ENCODE measurements at regions not wholly inside any gene's neighbourhood (a gene's known extent, or its start where the extent isn't known, plus 50 kb on each side); places are given as distances from the start of the nearest gene placed in this dataset.

DNA sequence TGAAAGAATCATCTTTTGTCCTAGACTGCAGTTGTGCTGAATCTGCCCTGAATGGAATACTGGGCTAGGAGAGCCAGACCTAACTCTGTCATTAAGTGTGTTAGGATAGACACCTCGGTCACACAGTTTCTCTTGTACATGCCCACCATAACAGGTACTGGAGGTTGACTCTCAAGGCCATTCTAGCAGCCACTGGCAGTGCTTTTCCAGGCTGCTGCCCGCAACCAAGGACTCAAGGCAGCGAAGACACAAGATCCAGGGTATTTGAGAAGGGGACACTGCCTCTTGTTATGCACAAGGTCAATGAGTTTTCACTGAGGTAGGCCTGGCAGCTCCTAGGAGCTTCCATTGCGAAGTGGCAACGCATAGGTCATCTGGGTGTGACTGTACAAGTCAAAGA lies 70.6 kb upstream of the ZNF746 start:
- TF ChIP-seq, protein P1, sequence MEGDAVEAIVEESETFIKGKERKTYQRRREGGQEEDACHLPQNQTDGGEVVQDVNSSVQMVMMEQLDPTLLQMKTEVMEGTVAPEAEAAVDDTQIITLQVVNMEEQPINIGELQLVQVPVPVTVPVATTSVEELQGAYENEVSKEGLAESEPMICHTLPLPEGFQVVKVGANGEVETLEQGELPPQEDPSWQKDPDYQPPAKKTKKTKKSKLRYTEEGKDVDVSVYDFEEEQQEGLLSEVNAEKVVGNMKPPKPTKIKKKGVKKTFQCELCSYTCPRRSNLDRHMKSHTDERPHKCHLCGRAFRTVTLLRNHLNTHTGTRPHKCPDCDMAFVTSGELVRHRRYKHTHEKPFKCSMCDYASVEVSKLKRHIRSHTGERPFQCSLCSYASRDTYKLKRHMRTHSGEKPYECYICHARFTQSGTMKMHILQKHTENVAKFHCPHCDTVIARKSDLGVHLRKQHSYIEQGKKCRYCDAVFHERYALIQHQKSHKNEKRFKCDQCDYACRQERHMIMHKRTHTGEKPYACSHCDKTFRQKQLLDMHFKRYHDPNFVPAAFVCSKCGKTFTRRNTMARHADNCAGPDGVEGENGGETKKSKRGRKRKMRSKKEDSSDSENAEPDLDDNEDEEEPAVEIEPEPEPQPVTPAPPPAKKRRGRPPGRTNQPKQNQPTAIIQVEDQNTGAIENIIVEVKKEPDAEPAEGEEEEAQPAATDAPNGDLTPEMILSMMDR (IDR thresholded peaks at IDR 0.05; ENCODE audit: control insufficient read depth, insufficient read depth, low read depth, low read length, missing control alignments): no peak
- no peak overlapping the region for H3K4me3 ChIP-seq (ENCODE audit: control insufficient read depth, low read depth, low read length)
- DNase-seq (ENCODE audit: low read depth): no peak

DNA sequence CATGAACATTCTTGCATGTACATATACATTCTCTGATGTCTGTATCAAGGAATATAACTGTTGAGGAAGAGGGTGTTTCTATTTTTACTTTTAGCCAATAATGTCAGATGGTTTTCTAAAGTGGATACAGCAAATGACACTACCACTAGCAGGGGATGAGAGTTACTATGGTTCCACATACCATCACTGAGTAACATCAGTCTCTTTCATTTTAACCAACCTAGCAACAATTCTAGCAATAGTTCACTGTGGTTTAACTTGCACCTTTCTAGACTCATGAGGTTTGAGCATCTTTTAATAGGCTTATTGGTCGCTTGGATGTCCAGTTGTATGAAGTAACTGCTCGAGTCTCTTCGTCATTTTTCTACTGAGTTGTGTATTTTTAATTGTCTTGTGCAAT lies 68.5 kb upstream of the ZNF746 start:
- DNase-seq (ENCODE audit: low read depth): no peak
- TF ChIP-seq, protein P1 (IDR thresholded peaks at IDR 0.05; ENCODE audit: control insufficient read depth, insufficient read depth, low read depth, low read length, missing control alignments): no peak
- no peak overlapping the region for H3K4me3 ChIP-seq (ENCODE audit: control insufficient read depth, low read depth, low read length)

DNA sequence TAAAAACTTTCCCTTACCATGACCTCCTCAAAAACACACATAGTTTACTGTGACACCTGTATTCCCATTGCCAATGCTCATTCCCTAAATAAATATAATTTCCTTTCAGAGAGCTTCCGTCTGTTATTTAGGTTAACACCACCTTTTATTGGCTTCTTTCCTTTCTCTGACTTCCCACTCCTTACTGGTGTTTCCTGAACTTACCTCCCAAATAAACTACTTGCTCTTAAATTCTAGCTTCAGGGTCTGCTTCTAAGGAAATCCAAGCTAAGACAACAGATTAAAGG lies 67.4 kb upstream of the ZNF746 start:
- no peak overlapping the region for H3K4me3 ChIP-seq (ENCODE audit: control insufficient read depth, low read depth, low read length)
- DNase-seq (ENCODE audit: low read depth): no peak
- TF ChIP-seq, protein P1 (IDR thresholded peaks at IDR 0.05; ENCODE audit: control insufficient read depth, insufficient read depth, low read depth, low read length, missing control alignments): no peak

DNA sequence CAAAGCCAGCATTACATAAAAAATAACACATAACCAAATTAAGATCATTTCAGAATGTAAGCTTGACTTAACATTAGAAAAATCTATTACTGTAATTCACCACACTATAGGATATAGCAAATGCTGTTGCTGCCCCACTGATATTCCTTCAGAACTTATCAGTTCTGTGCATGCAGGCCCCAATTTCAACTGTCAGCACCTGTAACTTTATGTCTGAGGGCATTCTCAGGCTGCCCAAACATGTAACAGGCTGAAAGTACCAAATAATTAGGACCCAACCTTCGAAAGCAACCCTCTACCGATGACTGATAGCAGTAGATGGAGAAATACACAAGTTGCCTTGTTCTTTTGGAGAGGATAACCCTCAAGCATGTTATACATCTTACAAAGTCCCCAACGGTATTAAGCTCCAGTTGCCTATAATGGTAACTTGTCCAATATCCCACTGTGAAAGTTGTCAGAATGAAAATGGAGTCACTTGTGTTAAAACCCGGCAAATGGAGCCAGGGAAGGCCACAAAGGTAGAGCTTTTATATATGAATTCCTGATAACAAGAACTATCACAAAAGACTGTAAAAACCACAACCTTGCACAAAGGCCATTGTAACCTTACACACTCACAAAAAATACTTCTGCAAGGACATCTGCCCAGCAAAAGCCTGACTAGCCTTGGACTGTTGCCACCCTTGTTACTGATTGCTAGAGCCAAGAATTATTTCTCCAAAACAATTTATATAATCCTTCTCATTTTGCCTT lies 66.9 kb upstream of the ZNF746 start:
- DNase-seq (ENCODE audit: low read depth): no peak
- TF ChIP-seq, protein P1 (IDR thresholded peaks at IDR 0.05; ENCODE audit: control insufficient read depth, insufficient read depth, low read depth, low read length, missing control alignments): no peak
- no peak overlapping the region for H3K4me3 ChIP-seq (ENCODE audit: control insufficient read depth, low read depth, low read length)

DNA sequence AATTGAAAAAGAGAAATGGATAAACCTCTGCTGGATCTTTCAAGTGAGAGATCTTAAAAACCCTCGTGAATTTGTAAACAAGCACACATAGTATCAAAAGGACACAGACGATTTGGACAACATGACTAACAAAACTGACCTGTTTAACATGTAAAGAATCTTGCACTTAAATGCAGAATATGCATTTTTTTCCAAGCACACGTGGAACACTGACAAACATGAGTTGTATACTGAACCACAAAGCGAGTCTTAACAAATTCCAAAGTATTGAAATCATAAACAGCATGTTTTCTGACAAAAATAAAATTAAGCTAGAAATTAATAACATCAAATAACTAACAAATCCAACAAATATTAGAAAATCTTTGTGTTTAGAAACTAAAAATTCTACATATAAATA lies 65.0 kb upstream of the ZNF746 start:
- DNase-seq (ENCODE audit: low read depth): no peak
- no peak overlapping the region for H3K4me3 ChIP-seq (ENCODE audit: control insufficient read depth, low read depth, low read length)

DNA sequence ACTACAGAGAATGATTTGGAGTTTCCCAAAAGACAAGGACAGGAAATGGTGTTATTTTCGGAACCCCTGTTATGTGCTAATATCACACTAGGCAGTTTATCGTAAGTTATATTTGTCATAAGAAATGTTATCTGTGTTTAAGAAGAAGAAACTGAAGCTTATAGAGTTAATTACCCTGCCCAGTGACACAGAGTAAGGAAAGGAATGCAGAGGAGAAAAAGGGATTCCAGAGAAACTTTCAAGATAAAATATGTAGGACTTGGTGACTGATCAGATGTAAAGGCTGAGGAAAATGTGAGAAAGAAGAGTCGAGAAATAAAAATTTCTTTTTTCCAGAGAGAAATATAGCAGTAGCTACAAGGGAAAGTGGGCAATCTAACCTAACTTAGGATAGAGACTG lies 63.5 kb upstream of the ZNF746 start:
- TF ChIP-seq, protein P1 (IDR thresholded peaks at IDR 0.05; ENCODE audit: control insufficient read depth, insufficient read depth, low read depth, low read length, missing control alignments): no peak
- no peak overlapping the region for H3K4me3 ChIP-seq (ENCODE audit: control insufficient read depth, low read depth, low read length)
- DNase-seq (ENCODE audit: low read depth): no peak

More for the DNA sequence above, 65.0 kb upstream of the ZNF746 start:
- TF ChIP-seq, protein P1 (IDR thresholded peaks at IDR 0.05; ENCODE audit: control insufficient read depth, insufficient read depth, low read depth, low read length, missing control alignments): no peak

Data from AG09309 (cell line).